ENCODE measurements at regions not wholly inside any gene's neighbourhood (a gene's known extent, or its start where the extent isn't known, plus 50 kb on each side); places are given as distances from the start of the nearest gene placed in this dataset.

GRCh38 chr2:104583811-104584210, 270.1 kb upstream of the POU3F3 start (continued):
- no peak for TF ChIP-seq ZNF462 (CRISPR knock-in tag; IDR thresholded peaks at IDR 0.05)
- no peak for TF ChIP-seq ZNF331 (CRISPR knock-in tag; IDR thresholded peaks at IDR 0.05; ENCODE audit: low read depth)
- no peak for TF ChIP-seq STAT1 (IDR thresholded peaks at IDR 0.05; ENCODE audit: unreplicated experiment)
- no peak for TF ChIP-seq JUNB (IDR thresholded peaks at IDR 0.05; ENCODE audit: unreplicated experiment)
- TF ChIP-seq ZNF114 (CRISPR knock-in tag; IDR thresholded peaks at IDR 0.05) = no peak
- TF ChIP-seq EZH2phosphoT487 (IDR thresholded peaks at IDR 0.05; ENCODE audit: unreplicated experiment) = no peak
- TF ChIP-seq POLR2AphosphoS5 (IDR thresholded peaks at IDR 0.05; ENCODE audit: low read depth) = no peak
- no peak for TF ChIP-seq REST (IDR thresholded peaks at IDR 0.05; ENCODE audit: unreplicated experiment)
- TF ChIP-seq CTCF (conservative IDR thresholded peaks at IDR 0.05; ENCODE audit: low read depth in 2 of 2) = no peak
